ENCODE measurements at regions not wholly inside any gene's neighbourhood (a gene's known extent, or its start where the extent isn't known, plus 50 kb on each side); places are given as distances from the start of the nearest gene placed in this dataset.

DNA sequence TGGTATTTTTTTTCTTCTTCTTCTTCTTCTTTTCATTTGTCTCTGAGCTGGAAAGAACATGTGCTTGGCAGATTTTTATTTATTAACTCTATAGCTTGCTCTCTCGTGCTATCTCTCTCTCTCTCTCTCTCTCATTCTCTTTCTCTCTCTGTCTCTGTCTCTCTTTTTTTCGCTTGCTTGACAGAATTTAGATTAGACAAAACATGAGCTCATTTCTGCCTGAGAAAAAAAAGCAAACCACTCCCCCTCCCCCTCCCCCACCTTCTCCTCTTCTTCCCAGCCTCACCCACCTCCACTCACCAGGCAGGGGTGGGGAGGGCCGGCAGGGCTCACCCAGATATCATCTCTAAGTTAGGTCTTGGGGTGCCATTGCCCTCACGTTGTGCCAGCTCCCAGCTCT is 81.5 kb downstream of the PJA1 start:
- no peak for DNase-seq (ENCODE audit: low read depth)

DNA sequence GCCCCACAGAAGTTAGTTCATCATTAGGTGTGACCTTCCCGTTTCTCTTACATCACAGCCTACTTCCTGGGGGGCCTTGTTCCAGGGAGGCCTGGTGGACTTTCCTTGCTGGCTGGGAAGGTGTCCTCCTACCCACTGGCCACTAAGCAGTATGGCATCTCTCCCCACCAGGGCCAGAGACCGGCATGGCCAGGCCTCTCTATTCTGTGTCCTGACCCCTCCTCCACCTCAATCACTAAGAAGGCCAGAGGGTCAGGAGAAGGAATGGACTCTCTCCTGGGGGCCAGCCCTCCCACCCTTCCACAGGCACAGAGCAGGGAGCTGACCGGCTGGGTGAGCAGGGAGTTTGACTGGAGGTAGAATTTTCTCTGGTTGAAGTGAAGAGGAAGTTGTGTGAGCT is 81.9 kb downstream of the PJA1 start:
- no peak for DNase-seq (ENCODE audit: low read depth)

DNA sequence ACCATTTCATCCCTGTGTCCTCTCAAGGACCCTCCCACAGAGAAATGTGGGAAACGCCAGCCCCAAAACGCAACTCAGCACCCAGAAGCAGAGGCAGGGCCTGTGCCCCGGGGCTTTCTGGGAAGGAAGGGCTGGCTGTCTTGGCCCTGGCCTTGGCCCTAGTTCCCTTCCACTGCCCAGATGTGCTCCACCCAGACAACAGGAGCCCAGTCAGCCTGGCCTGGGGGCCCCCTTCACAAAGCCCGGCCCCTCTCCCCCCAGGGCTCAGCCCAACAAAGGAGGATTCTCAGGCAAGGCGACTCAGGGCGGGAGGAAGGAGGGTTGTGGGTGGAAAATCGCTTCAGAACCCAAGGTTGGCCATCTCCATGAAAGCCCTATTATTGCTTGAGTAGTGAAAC is 82.5 kb downstream of the PJA1 start:
- no peak for DNase-seq (ENCODE audit: low read depth)

DNA sequence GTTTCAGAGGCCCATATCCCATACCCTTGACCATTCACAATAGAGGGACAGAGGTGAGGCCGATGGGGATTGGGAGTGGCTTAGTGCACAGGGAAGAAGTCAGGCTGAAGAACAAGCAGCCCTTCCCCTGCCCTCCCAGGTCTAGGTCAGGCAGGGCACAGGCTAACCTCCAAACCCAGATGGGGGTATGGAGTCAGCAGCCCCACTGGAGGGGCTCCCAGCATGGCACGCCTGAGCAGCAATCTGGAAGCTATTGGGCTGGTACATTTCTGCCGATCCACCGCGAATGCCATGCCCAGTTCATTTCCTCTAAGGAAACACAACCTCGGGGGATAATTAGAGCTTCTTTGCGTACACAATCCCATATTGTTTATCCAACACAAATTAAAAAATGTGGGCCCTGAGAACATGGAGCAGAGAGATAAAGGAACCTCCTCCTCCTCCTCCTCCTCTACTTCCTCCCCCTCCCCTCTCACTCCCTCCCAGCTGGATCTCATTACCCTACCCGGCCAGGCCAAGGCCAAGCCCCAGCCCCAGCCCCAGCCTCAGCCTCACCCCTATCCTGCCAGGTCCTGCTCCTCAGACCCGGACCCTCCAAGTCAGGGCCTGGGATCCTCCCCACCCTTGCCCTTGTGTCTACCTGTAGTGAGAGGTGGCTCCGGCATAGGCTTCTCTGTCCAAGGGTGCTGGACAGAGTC is 83.0 kb downstream of the PJA1 start:
- no peak for DNase-seq (ENCODE audit: low read depth)

DNA sequence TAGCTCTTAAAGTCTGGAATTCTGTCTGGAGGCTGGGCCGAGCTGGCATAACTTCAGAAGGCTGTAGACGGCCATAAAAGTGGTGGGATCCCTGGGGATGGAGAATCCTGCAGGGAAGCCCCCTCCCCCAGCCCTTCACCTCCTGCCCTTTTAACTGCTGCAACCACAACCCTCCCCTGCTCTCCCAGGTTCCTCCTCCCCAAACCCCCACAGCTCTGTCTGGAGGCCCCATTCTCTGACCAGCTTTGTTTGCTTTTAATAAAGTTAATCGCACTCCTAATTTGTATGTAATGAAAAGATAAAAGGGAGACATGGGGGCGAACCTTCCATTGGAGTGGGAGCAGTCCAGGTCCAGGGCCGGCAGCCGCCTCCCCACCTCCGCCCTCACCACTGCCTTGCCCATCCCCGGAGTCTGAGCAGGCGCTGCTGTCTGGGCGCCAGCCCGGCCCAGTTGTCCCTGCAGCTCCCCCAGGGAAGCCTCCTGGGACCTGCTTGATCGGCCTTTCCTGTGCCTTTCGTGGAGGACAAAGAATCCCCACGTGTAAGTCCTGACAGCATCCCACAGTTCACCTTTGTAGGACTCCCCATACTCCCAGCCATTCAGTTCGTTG is 84.3 kb downstream of the PJA1 start:
- no peak for DNase-seq (ENCODE audit: low read depth)

DNA sequence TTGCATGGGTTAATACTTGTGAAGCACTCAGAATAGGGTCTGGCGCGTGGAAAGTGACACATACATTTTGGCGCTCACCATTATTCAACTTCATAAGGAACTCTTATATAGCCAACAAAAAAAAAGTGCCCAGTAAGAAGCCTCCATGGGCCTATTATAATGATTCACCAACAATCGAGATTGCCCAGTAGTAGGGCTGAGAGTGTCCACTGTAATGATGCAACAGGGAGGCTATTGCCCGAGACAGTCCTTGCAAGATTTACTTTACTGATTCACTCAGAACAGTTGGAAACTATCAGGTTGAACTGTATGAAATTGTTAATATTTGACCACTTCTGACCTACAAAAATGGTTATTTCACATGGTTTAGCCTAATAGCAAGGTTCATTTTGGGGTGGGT is 86.0 kb downstream of the PJA1 start:
- no peak for DNase-seq (ENCODE audit: low read depth)

DNA sequence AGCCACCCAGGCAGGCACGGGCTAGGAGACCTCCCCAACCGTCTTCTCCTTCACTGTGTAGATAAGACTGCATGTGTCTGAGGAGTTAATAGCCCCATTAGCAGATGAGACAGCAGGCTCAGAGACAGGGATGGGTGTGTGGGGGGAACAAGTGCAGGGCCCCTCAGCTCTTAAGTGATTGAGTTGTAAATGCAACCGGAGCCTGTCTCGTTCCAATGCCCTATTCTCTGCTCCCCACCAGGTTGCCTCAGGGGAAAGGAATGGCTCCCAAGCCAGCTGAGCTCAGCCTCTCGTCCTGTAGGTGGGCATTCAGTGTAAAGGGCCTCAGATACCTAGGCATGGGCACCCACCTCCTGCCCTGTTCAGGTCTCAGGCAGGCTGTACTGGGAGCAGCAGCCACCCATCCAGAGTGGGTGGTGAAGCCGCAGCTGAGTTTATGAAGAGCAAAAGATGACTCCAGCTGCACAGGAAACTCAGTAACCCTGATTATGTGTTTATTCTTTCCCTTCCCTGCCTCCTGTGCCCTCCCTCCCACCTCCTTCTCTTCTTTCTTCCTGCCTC is 87.3 kb downstream of the PJA1 start:
- no peak for DNase-seq (ENCODE audit: low read depth)

DNA sequence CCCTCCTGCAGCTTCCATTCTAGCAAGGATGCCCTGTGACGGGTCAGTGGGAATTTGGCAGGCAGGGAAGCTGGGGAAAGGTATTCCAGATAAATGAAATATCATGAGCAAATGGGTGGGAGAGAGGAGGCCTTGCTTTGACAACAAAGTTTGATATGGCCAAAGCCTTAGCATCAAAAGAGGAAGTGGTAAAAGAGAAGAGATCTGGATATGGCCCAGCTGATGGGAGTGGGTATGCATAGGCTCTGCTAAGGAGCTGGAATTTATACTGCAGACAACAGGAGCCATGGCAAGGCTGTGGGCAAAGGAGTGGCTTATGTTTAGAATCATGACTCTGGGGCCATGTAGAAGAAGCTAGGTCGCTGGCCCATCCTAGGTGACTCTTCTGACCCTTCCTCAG is 89.2 kb downstream of the PJA1 start:
- no peak for DNase-seq (ENCODE audit: low read depth)

DNA sequence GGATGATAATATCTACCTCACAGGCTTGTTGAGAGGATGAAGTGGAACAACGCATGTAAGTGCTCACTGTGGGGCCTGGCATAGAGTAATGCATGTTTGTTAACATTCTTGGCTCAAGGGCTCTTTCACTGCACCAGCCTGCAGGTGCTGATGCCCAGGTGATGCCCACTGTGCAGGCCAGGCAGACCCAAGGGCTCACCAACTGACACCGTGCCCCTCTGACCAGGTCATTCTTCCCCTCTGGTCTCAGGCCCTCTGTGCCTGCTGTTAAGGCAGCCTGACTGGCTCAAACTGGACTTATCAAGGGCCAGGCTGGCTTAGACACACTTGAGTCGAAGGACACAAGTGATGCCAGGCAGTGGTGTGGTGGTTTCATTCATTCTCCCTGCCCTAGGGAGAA is 90.5 kb downstream of the PJA1 start:
- DNase-seq (ENCODE audit: low read depth) = no peak

DNA sequence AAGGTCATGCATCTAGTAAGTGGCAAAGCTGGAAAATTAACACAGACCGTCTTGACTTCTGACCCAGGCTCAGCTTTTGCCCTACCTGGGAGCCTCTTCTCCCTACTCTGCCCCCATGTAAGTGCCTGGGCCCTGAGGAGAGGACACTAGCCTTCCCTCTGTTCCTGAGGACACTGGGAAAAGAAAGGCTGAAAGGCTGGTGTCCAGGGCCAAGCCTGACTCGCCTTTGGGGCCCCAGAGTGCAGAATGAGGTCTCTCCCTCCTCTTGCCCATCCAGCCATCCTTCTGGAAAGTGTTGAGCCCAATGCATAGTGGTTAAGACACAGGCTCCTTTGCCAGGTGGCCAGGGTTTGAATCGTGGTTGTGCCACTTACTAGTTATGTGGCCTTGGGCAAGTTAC is 91.5 kb downstream of the PJA1 start:
- no peak for DNase-seq (ENCODE audit: low read depth)

DNA sequence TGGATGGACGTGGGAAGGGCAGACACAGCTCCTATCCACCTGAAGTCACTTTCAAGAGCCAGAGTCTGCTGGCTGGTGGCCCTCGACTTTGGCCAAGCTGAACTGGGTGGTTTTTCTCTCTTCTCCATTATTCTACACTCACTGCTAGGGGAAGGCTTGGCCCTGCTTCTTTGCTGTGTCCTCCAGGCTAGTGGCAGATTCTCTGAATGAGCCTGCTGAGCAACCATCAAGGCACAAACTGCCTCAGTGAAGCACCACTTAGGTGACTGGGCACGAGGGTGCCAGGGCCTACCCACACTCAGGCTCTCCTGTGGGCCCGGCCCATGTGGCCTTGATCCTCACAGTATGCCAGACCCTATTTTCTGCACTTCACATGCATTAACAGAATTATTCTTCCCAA is 92.0 kb downstream of the PJA1 start:
- DNase-seq (ENCODE audit: low read depth) = no peak

DNA sequence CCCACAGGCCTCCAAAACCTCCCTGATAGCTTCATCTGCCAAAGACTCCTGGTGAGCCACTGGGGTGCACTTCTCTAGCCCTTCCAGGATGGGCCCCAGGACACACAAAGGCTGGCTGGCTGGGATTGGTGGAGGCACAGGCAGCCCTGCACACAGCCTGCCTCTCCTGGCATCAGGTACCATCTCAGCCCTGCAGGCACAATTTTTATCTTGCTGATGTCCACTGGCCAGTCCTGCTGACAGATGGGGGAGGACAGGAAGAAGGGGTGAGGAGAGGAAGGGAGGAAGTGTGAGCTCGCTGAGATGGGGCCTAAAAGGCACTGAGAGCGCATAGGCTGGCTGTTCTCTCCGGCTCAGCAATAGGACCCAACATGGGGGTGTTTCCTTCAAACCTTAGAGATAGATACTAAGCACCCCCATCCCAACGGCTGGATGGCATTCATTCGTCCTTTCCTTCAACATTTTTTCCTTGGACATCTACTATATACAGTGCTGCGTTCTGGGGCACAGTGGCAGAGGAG is 92.7 kb downstream of the PJA1 start:
- no peak for DNase-seq (ENCODE audit: low read depth)

DNA sequence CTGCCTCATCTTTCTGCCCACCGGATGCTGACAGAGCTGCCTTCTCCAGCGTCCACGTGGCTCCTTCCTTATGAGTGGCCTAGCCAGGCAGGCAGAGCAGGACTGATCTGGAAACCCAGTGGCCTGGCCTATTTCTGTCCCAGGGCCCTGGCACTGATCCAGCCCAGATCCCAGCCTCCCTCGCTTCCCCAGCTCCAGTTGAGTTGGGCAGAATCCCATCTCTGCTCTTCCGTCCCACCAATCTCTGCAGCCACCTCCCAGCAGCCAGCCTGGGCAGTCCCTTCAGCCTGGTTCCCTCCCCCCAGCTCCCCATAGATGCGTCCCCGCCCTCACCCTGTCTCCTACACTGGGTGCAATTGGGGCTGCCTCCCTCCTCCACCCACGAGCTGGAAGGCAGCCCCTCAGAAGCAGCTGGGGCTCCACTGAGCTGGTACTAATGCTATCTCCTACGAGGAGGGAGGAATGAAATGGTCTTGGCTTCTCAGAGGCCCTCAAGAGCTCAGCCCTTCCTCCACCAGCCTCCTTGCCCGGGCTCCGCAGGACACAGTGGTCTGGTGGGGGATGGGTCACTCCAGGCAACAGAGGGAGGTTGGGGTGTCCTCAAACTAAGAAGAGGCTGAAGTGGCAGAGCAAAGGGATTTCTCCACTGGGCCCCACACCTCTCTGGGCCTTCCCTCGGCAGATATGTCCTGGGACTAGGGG is 94.2 kb downstream of the PJA1 start:
- no peak for DNase-seq (ENCODE audit: low read depth)

DNA sequence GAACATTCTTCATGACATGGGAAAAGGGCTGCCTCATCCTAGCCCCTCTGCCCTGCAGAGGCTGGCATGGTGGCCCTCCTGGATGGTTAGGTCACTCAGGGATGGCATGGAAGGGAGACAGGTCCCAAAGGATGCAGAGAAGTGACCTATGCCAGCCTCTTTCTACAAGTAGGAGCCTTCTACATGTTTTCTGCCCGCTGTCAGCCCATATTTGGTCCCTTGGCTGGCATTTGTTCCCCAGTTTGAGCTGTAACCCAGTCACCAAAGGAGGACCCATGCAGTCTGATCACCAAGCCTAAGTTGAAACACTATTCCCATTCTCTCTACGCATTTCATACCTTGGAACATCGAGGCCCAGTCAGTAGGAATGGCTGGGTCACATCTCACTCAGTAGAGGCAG is 95.4 kb downstream of the PJA1 start:
- DNase-seq (ENCODE audit: low read depth) = no peak

DNA sequence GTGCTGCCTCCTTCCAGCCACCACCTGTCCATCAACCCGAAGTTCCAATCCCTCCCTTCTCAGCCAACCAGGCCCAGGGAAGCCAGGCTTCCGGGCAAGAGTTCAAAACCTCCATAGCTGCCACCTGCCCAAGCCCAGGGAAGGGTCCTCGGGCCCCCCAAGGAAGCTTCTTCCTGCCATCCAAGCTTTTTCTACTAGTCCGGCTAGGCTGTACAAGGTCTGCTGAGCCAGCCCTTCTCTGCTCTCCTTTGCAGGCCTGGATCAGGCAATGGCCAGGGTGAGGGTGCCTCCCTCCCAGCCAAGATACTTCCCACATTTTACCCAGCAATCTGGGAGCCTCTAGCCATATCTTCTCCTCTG is 96.2 kb downstream of the PJA1 start:
- DNase-seq (ENCODE audit: low read depth) = no peak

DNA sequence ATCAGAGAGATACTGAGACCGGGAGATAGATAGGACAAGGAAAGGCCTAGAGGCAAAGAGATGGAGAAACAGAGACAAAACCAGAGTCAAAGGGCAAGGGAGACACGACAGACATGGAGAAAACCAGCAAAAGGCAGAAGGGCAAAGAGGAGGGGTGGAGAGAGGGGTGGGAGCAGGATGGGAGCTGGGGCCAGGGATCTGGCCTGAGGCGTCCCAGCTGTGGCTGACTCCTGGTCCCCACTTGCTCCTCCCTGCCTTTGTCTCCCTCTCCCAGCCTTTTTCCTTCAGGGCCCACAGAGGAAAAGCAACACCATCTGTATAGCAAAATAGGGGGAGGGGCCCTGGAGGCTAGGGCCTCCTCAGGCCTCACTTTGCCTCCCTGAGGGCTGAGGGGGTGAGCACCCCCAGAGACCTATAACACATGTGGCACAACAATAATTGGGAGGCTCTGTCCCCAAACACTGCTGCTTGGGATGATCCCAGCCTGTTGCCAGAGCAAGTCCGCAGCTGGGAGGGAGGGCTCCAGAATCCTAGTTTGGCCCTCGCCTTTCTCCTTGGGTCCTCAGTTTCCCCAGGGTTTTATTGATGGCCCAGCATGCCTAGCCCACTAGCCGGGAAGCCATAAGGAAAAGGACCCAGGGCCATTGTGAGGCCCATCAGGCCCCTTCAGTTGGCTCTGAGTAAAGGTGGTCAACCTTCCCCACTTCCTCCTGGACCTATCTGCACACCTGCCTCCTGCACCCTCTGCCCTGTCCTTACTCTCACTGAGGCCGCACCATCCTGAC is 96.8 kb downstream of the PJA1 start:
- DNase-seq (ENCODE audit: low read depth) = no peak

DNA sequence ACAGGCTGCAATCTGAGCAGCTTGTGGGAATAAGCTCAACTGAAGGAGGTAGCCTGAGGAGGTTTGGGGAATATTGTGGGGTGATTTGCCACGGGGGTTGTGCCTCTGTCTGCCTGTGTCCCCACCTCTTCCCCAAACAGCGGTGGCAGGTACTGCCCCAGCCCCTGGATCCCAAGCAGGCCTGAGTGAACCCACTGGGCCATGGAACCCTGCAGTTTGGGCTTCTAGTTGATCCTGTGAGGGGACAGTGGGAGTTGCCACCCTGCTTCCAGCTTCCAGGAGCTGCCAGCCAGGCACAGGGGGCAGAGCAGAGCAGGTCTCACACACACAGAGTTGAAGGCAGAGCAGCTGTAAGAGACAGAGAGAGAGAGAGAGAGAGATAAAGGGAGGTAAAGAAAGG is 97.4 kb downstream of the PJA1 start:
- DNase-seq (ENCODE audit: low read depth) = no peak

DNA sequence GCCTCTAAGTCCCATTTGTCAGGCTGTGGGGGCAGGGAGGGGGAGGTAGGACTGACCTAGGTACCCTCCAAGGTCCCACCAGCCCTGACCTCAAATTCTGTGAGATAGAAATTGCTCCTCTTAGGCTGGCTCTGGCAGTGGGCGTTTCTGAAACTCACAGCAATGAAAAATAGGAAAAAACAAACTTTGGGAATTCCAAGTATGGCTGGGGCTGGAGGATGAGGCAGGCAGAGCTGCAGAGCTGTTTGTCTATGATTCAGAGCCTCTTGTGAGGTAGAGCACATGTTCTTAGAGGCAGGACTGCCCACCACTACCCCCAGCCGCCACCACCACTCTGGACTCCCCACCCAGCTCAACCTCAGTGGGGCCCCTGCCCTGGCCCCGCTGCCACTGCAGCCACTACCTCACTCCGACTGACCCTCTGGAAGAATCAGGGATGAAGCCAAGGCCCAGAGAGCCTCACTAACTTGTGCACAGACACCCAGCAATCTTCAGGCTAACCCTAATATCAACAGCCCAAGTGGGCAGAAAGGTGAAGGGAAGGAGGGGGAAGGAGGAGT is 98.2 kb downstream of the PJA1 start:
- no peak for DNase-seq (ENCODE audit: low read depth)

DNA sequence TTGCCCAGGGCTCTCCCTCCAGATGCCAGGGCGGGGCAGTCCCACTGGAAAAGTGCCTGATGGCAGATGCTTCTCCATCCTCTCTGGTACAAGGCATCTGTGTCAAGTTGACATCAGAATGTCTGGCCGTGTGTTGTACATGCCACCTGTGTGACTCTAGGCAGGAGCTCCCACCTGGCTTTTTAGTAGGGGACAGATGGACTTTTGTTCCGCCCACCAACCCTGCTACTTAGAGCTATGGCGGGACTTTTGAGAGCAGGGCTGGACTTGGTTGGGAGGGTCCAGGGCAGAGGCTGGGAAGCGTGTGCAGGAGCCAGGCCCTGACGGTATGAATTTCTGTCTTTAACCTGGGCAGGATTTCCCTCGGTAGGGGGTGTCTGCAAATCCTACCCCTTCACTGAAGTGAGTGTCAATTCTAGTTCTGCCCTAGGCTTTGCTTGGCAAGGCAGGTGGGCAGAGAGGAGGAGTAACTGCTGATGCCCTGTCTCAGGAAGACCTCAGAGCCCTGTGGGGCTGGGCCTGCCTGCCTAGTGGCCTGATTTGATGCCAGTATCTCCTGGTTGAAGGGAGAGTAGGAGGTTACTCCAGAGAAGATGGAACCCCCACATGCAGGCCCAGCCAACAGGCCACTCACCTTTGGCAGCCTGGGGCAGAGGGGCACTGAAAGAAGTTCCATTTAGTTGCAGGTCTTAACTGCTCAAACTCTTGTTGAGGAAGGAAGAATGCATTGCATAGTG is 99.1 kb downstream of the PJA1 start:
- no peak for DNase-seq (ENCODE audit: low read depth)

DNA sequence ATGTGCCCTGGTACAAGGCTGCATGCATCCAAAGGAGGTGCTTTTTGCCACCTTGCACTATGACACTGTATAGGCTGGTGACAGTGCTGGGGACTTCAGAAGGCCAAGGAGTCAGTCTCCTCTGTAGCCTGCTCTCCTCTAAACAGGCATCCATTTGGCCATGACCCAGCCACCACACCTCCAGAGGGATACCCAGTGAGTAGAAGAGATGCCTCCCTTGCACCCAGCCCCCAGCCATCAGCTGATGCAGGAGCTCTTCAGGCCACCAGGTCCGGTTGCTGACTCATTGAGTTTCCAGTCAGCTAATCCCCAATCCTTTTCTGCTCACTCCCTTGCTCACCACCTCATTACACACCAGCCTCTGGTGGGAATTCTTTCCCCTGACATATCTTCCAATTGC is 99.8 kb downstream of the PJA1 start:
- DNase-seq (ENCODE audit: low read depth) = no peak

DNA sequence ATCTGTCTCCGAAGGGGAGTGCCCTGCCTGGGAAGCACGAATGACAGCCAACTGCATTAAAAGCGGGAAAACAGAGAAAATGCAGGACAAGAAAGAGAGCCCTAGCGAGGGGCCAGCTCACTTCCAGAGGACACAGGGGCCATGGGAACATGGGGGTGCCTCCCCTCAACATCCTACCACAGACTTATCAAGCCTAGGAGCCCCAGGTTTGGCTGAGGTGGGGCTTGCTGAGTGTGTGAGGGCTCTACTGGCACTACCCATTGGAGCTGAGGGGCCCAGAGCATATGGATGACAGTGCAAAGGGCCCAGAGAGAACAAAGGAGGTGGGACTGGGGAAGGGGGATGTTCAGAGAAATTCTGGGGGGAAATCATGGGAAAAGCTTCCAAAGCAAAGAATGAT is 101.8 kb downstream of the PJA1 start:
- DNase-seq (ENCODE audit: low read depth) = no peak
